GM12878 (cell line): ENCODE measurements at regions not wholly inside any gene's neighbourhood (a gene's known extent, or its start where the extent isn't known, plus 50 kb on each side); places are given as distances from the start of the nearest gene placed in this dataset.

ENCODE experiments used
- ATAC-seq: fragments of 200-7000 bp; cut with Tn5 transposase; 3 replicates; pipeline ENCODE4 v1.9.1; 2020; ENCODE audit warnings: mild to moderate bottlenecking, moderate library complexity
- BruUV-seq: library from RNA; stranded (reverse); fragments of 400-500 nt; replicated peaks from 2 replicates; lab custom pipeline; 2021; lab: Mats Ljungman, UMichigan
- CTCF ChIA-PET: fragments of 300-600 bp; sonication (Branson Sonifier 250); formaldehyde crosslinking; extraction: SDS; loops from one replicate; lab custom pipeline; 2021; ENCODE audit warnings: inconsistent platforms; lab: Yijun Ruan, JAX
- POLR2A ChIA-PET: fragments of 350-600 bp; formaldehyde crosslinking; extraction: SDS; loops from one replicate; lab custom pipeline; 2021; ENCODE audit warnings: inconsistent platforms; lab: Charles Lee
- RAD21 ChIA-PET: fragments of 300-600 bp; sonication (Branson Sonifier 250); formaldehyde crosslinking; loops from one replicate; lab custom pipeline; 2023; ENCODE audit warnings: antibody characterized with exemption; ENCODE audit not compliant: unreplicated experiment; lab: Charles Lee
- SMC1A ChIA-PET: fragments of 300-600 bp; sonication (Branson Sonifier 250); formaldehyde crosslinking; loops from one replicate; lab custom pipeline; 2023; ENCODE audit not compliant: unreplicated experiment, uncharacterized antibody; lab: Charles Lee
- DNase-seq: peaks from one replicate; pipeline ENCODE4 v3.0.0-alpha.2; 2011; ENCODE audit warnings: low read depth, low spot score
- FAIRE-seq: peaks from 3 replicates; lab custom pipeline; 2011; peaks lifted over from hg19 to GRCh38; lab: Jason Lieb, UNC
- H2AFZ ChIP-seq: 2 replicates; pipeline ENCODE4 v1.6.0; 2011; ENCODE audit warnings: low read depth, low read length, control low read depth; ENCODE audit not compliant: control insufficient read depth
- H3K27ac ChIP-seq: 2 replicates; pipeline ENCODE4 v1.5.1; 2011; ENCODE audit warnings: control low read depth; ENCODE audit not compliant: control insufficient read depth, insufficient read depth
- H3K27me3 ChIP-seq, 2 experiments: replicated peaks in 1 of 2; 2 replicates each; pipeline versions ENCODE4 v1.6.0 to v1.6.1; 2011; ENCODE audit warnings: low read length in 1 of 2; ENCODE audit not compliant: control insufficient read depth in 2 of 2, insufficient read depth in 2 of 2
- H3K36me3 ChIP-seq, 2 experiments: 2 replicates each; pipeline ENCODE4 v1.5.1; 2011; ENCODE audit warnings: low read length in 1 of 2; ENCODE audit not compliant: control insufficient read depth in 2 of 2, insufficient read depth in 2 of 2
- H3K4me1 ChIP-seq: 2 replicates; pipeline ENCODE4 v1.6.1; 2011; ENCODE audit warnings: mild to moderate bottlenecking, low read length, moderate library complexity, mixed read lengths; ENCODE audit not compliant: control insufficient read depth, insufficient read depth
- H3K4me2 ChIP-seq: 2 replicates; pipeline ENCODE4 v1.6.0; 2011; ENCODE audit warnings: control low read depth; ENCODE audit not compliant: control insufficient read depth, insufficient read depth
- H3K4me3 ChIP-seq: fragments of 200-600 bp; sonication (generic); 2 replicates; pipeline ENCODE4 v1.5.1; 2016
- H3K79me2 ChIP-seq: 2 replicates; pipeline ENCODE4 v1.6.0; 2011; ENCODE audit warnings: low read length; ENCODE audit not compliant: control insufficient read depth, insufficient read depth
- H3K9ac ChIP-seq: 2 replicates; pipeline ENCODE4 v1.8.0; 2011; ENCODE audit warnings: low read length, control low read depth, mixed read lengths; ENCODE audit not compliant: control insufficient read depth, insufficient read depth
- H3K9me3 ChIP-seq: replicated peaks from 3 replicates; pipeline ENCODE4 v1.5.1; 2011; ENCODE audit warnings: mild to moderate bottlenecking, low read length; ENCODE audit not compliant: control insufficient read depth, insufficient read depth
- H4K20me1 ChIP-seq: 2 replicates; pipeline ENCODE4 v1.6.0; 2011; ENCODE audit not compliant: control insufficient read depth, insufficient read depth
- ATF7 ChIP-seq: fragments of 450-650 bp; IDR thresholded peaks from 2 replicates; pipeline ENCODE4 v1.6.1; 2016; ENCODE audit warnings: low read depth, mild to moderate bottlenecking
- BACH1 ChIP-seq: fragments of 450-650 bp; IDR thresholded peaks from 2 replicates; pipeline ENCODE4 v1.6.1; 2017; ENCODE audit warnings: mild to moderate bottlenecking, borderline replicate concordance
- CBX3 ChIP-seq: fragments of 200-600 bp; sonication (generic); IDR thresholded peaks from 2 replicates; pipeline ENCODE4 v1.6.1; 2016; ENCODE audit warnings: low read depth, borderline replicate concordance
- CHD1 ChIP-seq: IDR thresholded peaks from 2 replicates; pipeline ENCODE4 v1.6.1; 2012; ENCODE audit warnings: low read depth, low read length, improper control_type of control experiment
- GABPA ChIP-seq: IDR thresholded peaks from 2 replicates; pipeline ENCODE4 v1.6.1; 2014; ENCODE audit warnings: antibody characterized with exemption, low read depth, mild to moderate bottlenecking, inconsistent platforms
- MTA3 ChIP-seq: IDR thresholded peaks from 2 replicates; pipeline ENCODE4 v1.6.1; 2012; ENCODE audit warnings: low read length, inconsistent platforms, borderline replicate concordance
- NRF1 ChIP-seq: conservative IDR thresholded peaks from 2 replicates; pipeline ENCODE4 v1.6.1; 2011; ENCODE audit warnings: mild to moderate bottlenecking, low read depth, low read length, improper control_type of control experiment
- SIX5 ChIP-seq: IDR thresholded peaks from 2 replicates; pipeline ENCODE4 v1.6.1; 2011; ENCODE audit warnings: mild to moderate bottlenecking, low read depth, low read length, moderate library complexity; ENCODE audit not compliant: severe bottlenecking
- SMARCA5 ChIP-seq: fragments of 450-650 bp; IDR thresholded peaks from 2 replicates; pipeline ENCODE4 v1.6.1; 2017; ENCODE audit warnings: mild to moderate bottlenecking
- SRF ChIP-seq, 2 experiments: IDR thresholded peaks; 2 replicates each; pipeline ENCODE4 v1.6.1; 2011; ENCODE audit warnings: low read depth in 2 of 2, low read length in 2 of 2, mild to moderate bottlenecking in 1 of 2, moderate library complexity in 1 of 2
- STAT3 ChIP-seq: IDR thresholded peaks from 2 replicates; pipeline ENCODE4 v1.6.1; 2011; ENCODE audit warnings: low read depth, low read length, improper control_type of control experiment
- WGBS: methylation state at CpG from one replicate; pipeline ENCODE4 v1.1.6; 2016; ENCODE audit warnings: low lambda C conversion rate; ENCODE audit not compliant: insufficient replicate concordance, insufficient coverage; ENCODE audit errors: missing lambda C conversion rate; 5-methylcytosine and 5-hydroxymethylcytosine counted together
- in situ Hi-C: fragments of 300-500 bp; cut with MboI; formaldehyde crosslinking; loops from 9 replicates; pipeline ENCODE4 v1.14.3; 2018; ENCODE audit warnings: mixed read lengths
- intact Hi-C: fragments of 100-400 bp; cut with micrococcal nuclease; formaldehyde crosslinking; loops from one replicate; pipeline ENCODE4 v1.14.2; 2022; ENCODE audit not compliant: unreplicated experiment
- TF ChIP-seq, protein P1 (sequence below): fragments of 450-650 bp; IDR thresholded peaks from 2 replicates; pipeline ENCODE4 v1.6.1; 2017; ENCODE audit warnings: antibody characterized with exemption, mild to moderate bottlenecking, moderate library complexity
- TF ChIP-seq, protein P2 (sequence below): fragments of 450-650 bp; IDR thresholded peaks from 2 replicates; pipeline ENCODE4 v1.6.1; 2017; ENCODE audit warnings: low read depth, mild to moderate bottlenecking, moderate library complexity
- TF ChIP-seq, protein P3 (sequence below): fragments of 450-650 bp; conservative IDR thresholded peaks from 2 replicates; pipeline ENCODE4 v1.6.1; 2017; ENCODE audit warnings: mild to moderate bottlenecking, moderate library complexity
- TF ChIP-seq, protein P4 (sequence below): IDR thresholded peaks from 2 replicates; pipeline ENCODE4 v1.6.1; 2011; ENCODE audit warnings: low read depth, low read length, improper control_type of control experiment, borderline replicate concordance
- TF ChIP-seq, protein P5 (sequence below): fragments of 450-650 bp; IDR thresholded peaks from 2 replicates; pipeline ENCODE4 v1.6.1; 2016; ENCODE audit warnings: mild to moderate bottlenecking

DNA sequence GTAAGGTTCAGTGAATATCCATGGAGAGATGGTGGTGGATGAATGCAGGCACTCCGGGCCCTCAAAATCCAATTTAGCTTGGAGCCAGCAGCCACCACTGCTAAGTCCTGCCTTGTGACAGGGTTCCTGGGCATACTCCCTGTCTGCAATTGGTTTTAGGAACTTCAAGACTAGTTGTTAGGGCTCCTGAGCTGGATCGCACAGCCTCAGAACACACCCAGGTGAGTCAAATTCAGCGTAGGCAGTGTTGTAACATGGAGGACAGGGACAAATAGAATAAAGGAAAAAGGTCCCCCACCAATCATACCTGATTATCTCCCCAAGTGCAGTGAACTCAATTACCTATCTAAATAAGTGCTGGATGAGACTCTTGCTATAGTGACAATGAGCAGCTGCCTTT, 74.6 kb downstream of the PERP start:
- 58% methylated on average over 3 of the region's 3 CpGs for WGBS
- Histone ChIP-seq H3K36me3 (no peaks in the 10 kb centered on the region), H4K20me1 (no peaks in the 10 kb centered on the region), H3K4me3 (no peak overlapping the region), H2AFZ (no peak overlapping the region), H3K27me3 (no peaks in the 10 kb centered on the region; a peak in 2 of 4 replicates), H3K79me2 (no peaks in the 10 kb centered on the region), H3K27ac (no peak overlapping the region), H3K9me3 (no peaks in the 10 kb centered on the region), H3K9ac (no peak overlapping the region), H3K4me1 (no peaks in the 10 kb centered on the region)
- intact Hi-C loops (no loop called here), in situ Hi-C loops (no loop called here)
- CTCF ChIA-PET: interaction anchor here (1.5 kb wide), 1 partner anchor 26 kb away, joined by 5 read pairs; no protein-coding TSS in a partner anchor
- SMC1A ChIA-PET: interaction anchor here (0.9 to 1.3 kb wide), 2 partner anchors 29 to 65 kb away, joined by 3 read pairs; no protein-coding TSS in a partner anchor
- no peak for FAIRE-seq
- no peak for DNase-seq
- TF ChIP-seq, protein P1, sequence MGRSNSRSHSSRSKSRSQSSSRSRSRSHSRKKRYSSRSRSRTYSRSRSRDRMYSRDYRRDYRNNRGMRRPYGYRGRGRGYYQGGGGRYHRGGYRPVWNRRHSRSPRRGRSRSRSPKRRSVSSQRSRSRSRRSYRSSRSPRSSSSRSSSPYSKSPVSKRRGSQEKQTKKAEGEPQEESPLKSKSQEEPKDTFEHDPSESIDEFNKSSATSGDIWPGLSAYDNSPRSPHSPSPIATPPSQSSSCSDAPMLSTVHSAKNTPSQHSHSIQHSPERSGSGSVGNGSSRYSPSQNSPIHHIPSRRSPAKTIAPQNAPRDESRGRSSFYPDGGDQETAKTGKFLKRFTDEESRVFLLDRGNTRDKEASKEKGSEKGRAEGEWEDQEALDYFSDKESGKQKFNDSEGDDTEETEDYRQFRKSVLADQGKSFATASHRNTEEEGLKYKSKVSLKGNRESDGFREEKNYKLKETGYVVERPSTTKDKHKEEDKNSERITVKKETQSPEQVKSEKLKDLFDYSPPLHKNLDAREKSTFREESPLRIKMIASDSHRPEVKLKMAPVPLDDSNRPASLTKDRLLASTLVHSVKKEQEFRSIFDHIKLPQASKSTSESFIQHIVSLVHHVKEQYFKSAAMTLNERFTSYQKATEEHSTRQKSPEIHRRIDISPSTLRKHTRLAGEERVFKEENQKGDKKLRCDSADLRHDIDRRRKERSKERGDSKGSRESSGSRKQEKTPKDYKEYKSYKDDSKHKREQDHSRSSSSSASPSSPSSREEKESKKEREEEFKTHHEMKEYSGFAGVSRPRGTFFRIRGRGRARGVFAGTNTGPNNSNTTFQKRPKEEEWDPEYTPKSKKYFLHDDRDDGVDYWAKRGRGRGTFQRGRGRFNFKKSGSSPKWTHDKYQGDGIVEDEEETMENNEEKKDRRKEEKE: no peak
- TF ChIP-seq ATF7 (no peak), MTA3 (no peak), SIX5 (no peak), CBX3 (no peak), GABPA (no peak), SMARCA5 (no peak), STAT3 (no peak), NRF1 (no peak), BACH1 (no peak), CHD1 (no peak), SRF (IDR thresholded peaks at IDR 0.05; ENCODE audit: low read depth in 2 of 2, low read length in 2 of 2) (no peak)
- TF ChIP-seq, protein P2, sequence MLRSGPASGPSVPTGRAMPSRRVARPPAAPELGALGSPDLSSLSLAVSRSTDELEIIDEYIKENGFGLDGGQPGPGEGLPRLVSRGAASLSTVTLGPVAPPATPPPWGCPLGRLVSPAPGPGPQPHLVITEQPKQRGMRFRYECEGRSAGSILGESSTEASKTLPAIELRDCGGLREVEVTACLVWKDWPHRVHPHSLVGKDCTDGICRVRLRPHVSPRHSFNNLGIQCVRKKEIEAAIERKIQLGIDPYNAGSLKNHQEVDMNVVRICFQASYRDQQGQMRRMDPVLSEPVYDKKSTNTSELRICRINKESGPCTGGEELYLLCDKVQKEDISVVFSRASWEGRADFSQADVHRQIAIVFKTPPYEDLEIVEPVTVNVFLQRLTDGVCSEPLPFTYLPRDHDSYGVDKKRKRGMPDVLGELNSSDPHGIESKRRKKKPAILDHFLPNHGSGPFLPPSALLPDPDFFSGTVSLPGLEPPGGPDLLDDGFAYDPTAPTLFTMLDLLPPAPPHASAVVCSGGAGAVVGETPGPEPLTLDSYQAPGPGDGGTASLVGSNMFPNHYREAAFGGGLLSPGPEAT: no peak
- TF ChIP-seq, protein P3, sequence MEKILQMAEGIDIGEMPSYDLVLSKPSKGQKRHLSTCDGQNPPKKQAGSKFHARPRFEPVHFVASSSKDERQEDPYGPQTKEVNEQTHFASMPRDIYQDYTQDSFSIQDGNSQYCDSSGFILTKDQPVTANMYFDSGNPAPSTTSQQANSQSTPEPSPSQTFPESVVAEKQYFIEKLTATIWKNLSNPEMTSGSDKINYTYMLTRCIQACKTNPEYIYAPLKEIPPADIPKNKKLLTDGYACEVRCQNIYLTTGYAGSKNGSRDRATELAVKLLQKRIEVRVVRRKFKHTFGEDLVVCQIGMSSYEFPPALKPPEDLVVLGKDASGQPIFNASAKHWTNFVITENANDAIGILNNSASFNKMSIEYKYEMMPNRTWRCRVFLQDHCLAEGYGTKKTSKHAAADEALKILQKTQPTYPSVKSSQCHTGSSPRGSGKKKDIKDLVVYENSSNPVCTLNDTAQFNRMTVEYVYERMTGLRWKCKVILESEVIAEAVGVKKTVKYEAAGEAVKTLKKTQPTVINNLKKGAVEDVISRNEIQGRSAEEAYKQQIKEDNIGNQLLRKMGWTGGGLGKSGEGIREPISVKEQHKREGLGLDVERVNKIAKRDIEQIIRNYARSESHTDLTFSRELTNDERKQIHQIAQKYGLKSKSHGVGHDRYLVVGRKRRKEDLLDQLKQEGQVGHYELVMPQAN: no peak
- TF ChIP-seq, protein P4, sequence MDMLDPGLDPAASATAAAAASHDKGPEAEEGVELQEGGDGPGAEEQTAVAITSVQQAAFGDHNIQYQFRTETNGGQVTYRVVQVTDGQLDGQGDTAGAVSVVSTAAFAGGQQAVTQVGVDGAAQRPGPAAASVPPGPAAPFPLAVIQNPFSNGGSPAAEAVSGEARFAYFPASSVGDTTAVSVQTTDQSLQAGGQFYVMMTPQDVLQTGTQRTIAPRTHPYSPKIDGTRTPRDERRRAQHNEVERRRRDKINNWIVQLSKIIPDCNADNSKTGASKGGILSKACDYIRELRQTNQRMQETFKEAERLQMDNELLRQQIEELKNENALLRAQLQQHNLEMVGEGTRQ: no peak
- TF ChIP-seq, protein P5, sequence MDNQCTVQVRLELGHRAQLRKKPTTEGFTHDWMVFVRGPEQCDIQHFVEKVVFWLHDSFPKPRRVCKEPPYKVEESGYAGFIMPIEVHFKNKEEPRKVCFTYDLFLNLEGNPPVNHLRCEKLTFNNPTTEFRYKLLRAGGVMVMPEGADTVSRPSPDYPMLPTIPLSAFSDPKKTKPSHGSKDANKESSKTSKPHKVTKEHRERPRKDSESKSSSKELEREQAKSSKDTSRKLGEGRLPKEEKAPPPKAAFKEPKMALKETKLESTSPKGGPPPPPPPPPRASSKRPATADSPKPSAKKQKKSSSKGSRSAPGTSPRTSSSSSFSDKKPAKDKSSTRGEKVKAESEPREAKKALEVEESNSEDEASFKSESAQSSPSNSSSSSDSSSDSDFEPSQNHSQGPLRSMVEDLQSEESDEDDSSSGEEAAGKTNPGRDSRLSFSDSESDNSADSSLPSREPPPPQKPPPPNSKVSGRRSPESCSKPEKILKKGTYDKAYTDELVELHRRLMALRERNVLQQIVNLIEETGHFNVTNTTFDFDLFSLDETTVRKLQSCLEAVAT: no peak
- TF ChIP-seq, all 136 proteins: peak for 0
- no peak for ATAC-seq
- no peak overlapping the region for H3K4me2 ChIP-seq
- ChIA-PET POLR2A (no interaction called here), RAD21 (interaction anchor here (1.0 kb wide), 1 partner anchor 76 kb away, joined by 3 read pairs; no protein-coding TSS in a partner anchor)
- no TSS peak for BruUV-seq
